DOHH2 (cell line): ENCODE measurements at regions not wholly inside any gene's neighbourhood (a gene's known extent, or its start where the extent isn't known, plus 50 kb on each side); places are given as distances from the start of the nearest gene placed in this dataset.

Source experiments
- H3F3A ChIP-seq: fragments of 200-600 bp; sonication (generic), shearing (Covaris generic); 2 replicates; pipeline ENCODE4 v1.6.0; 2016; ENCODE audit warnings: antibody characterized with exemption, mild to moderate bottlenecking; ENCODE audit not compliant: control insufficient read depth, insufficient read depth
- H3K27ac ChIP-seq: fragments of 200-600 bp; sonication (generic); 2 replicates; pipeline ENCODE4 v1.5.1; 2014; ENCODE audit warnings: low read depth, mild to moderate bottlenecking, low read length, moderate library complexity
- H3K27me3 ChIP-seq: fragments of 200-600 bp; sonication (generic); 2 replicates; pipeline ENCODE4 v1.6.1; 2014; ENCODE audit warnings: mild to moderate bottlenecking, low read length, mixed read lengths; ENCODE audit not compliant: control insufficient read depth
- H3K36me3 ChIP-seq: fragments of 200-600 bp; sonication (generic); 2 replicates; pipeline ENCODE4 v1.6.1; 2014; ENCODE audit warnings: mild to moderate bottlenecking, low read length, moderate library complexity, mixed read lengths; ENCODE audit not compliant: control insufficient read depth
- H3K4me1 ChIP-seq: fragments of 200-600 bp; sonication (generic); 2 replicates; pipeline ENCODE4 v1.6.1; 2014; ENCODE audit warnings: mild to moderate bottlenecking, low read length, mixed read lengths; ENCODE audit not compliant: control insufficient read depth
- H3K4me2 ChIP-seq: fragments of 200-600 bp; sonication (generic); 2 replicates; pipeline ENCODE4 v1.6.0; 2014; ENCODE audit warnings: mild to moderate bottlenecking, low read length, moderate library complexity
- H3K4me3 ChIP-seq: fragments of 200-600 bp; sonication (generic); 2 replicates; pipeline ENCODE4 v1.5.1; 2014; ENCODE audit warnings: mild to moderate bottlenecking, low read length, mixed read lengths
- H3K79me2 ChIP-seq: fragments of 200-600 bp; sonication (generic); 2 replicates; pipeline ENCODE4 v1.6.1; 2014; ENCODE audit warnings: mild to moderate bottlenecking, low read length, mixed read lengths; ENCODE audit not compliant: control insufficient read depth
- H3K9me2 ChIP-seq: fragments of 200-600 bp; sonication (generic); replicated peaks from 2 replicates; pipeline ENCODE4 v1.6.1; 2014; ENCODE audit warnings: mild to moderate bottlenecking, low read length, mixed read lengths; ENCODE audit not compliant: control insufficient read depth
- H3K9me3 ChIP-seq: fragments of 200-600 bp; sonication (generic); 2 replicates; pipeline ENCODE4 v1.6.1; 2014; ENCODE audit warnings: antibody characterized with exemption, low read length, mixed read lengths; ENCODE audit not compliant: control insufficient read depth, insufficient read depth
- H4K20me1 ChIP-seq: fragments of 200-600 bp; sonication (generic); 2 replicates; pipeline ENCODE4 v1.6.0; 2014; ENCODE audit warnings: low read depth, mild to moderate bottlenecking, antibody characterized with exemption, low read length, moderate library complexity; ENCODE audit not compliant: control insufficient read depth, insufficient read depth
- CTCF ChIP-seq: fragments of 200-600 bp; sonication (generic); IDR thresholded peaks from one replicate; pipeline ENCODE4 v1.5.1; 2014; ENCODE audit warnings: antibody characterized with exemption, mild to moderate bottlenecking, low read depth, low read length; ENCODE audit not compliant: poor library complexity, severe bottlenecking
- EZH2phosphoT487 ChIP-seq: fragments of 200-600 bp; sonication (generic); IDR thresholded peaks from 2 replicates; pipeline ENCODE4 v1.6.1; 2017; ENCODE audit warnings: borderline replicate concordance, mild to moderate bottlenecking, antibody characterized with exemption, low read length, moderate library complexity, mixed read lengths

GRCh38 chr13:94764576-94765321 lies 52.4 kb upstream of the SOX21 start:
- Histone ChIP-seq H3F3A (no peaks in the 10 kb centered on the region), H3K27ac (no peak overlapping the region), H3K4me1 (no peaks in the 10 kb centered on the region), H3K79me2 (no peaks in the 10 kb centered on the region), H3K27me3 (no peaks in the 10 kb centered on the region), H3K36me3 (no peaks in the 10 kb centered on the region), H3K4me2 (no peak overlapping the region), H3K9me2 (no peaks in the 10 kb centered on the region), H4K20me1 (no peaks in the 10 kb centered on the region), H3K4me3 (no peak overlapping the region), H3K9me3 (no peaks in the 10 kb centered on the region)
- TF ChIP-seq EZH2phosphoT487 (no peak), CTCF (no peak)
